ENCODE measurements at regions not wholly inside any gene's neighbourhood (a gene's known extent, or its start where the extent isn't known, plus 50 kb on each side); places are given as distances from the start of the nearest gene placed in this dataset.
A peak's percentile ranks its signal among the peaks of the same experiment; 100 is the strongest.

DNA sequence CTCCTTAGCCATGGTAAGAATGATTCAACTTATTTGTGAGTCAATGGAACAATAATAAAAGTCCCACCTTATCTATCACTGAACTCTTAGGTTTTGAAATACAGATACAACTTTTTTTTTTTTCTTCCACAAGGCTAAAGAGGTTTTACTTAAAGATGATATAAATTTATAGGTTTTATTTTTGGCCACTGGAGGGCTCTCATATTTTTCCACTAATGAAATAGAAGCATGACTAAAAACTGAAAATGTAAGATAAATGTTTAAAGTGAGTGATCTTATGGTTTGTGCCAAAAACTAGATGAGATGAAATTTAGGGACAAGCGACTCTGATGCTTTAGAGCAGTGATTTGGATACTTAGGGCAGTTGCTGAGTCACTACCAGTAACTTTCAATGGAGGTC is 499.0 kb downstream of the NUF2 start:
- TF ChIP-seq, protein P1, sequence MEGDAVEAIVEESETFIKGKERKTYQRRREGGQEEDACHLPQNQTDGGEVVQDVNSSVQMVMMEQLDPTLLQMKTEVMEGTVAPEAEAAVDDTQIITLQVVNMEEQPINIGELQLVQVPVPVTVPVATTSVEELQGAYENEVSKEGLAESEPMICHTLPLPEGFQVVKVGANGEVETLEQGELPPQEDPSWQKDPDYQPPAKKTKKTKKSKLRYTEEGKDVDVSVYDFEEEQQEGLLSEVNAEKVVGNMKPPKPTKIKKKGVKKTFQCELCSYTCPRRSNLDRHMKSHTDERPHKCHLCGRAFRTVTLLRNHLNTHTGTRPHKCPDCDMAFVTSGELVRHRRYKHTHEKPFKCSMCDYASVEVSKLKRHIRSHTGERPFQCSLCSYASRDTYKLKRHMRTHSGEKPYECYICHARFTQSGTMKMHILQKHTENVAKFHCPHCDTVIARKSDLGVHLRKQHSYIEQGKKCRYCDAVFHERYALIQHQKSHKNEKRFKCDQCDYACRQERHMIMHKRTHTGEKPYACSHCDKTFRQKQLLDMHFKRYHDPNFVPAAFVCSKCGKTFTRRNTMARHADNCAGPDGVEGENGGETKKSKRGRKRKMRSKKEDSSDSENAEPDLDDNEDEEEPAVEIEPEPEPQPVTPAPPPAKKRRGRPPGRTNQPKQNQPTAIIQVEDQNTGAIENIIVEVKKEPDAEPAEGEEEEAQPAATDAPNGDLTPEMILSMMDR (conservative IDR thresholded peaks at IDR 0.05 in 1 of 2, IDR thresholded peaks at IDR 0.05 in 1 of 2; ENCODE audit: extremely low read depth in 1 of 2, insufficient read depth in 1 of 2, low read depth in 1 of 2, low read length in 2 of 2), result peak; percentile 3 to 22
- no peak for TF ChIP-seq EZH2 (IDR thresholded peaks at IDR 0.05; ENCODE audit: borderline replicate concordance, low read length)
